ENCODE measurements at regions not wholly inside any gene's neighbourhood (a gene's known extent, or its start where the extent isn't known, plus 50 kb on each side); places are given as distances from the start of the nearest gene placed in this dataset.

- CTCF ChIA-PET: interaction anchor here (0.5 to 0.7 kb wide), 2 partner anchors 9 to 224 kb away, joined by 3 read pairs; no protein-coding TSS in a partner anchor
- FAIRE-seq (no peak), ATAC-seq (no peak), DNase-seq (ENCODE audit: low read depth in 1 of 2, low spot score in 1 of 2) (no peak)
- Histone ChIP-seq H3K27ac (no peak overlapping the region), H3K4me2 (no peak overlapping the region), H3K9me3 (no peaks in the 10 kb centered on the region), H3K4me1 (peaks cover 15% of the 10 kb centered on the region), H3K4me3 (no peak overlapping the region)
- POLR2A ChIA-PET: no interaction called here
- WGBS (ENCODE audit: missing lambda C conversion rate): 68% methylated on average over 5 of the region's 5 CpGs
- TF ChIP-seq PHF8 (IDR thresholded peaks at IDR 0.05; ENCODE audit: borderline replicate concordance, low read depth): no peak
Measured at GRCh38 chr3:59655418-59656015, 605.7 kb upstream of the CFAP20DC start.

GRCh38 chr3:59654480-59655417, 604.9 kb upstream of the CFAP20DC start:
- peaks cover 7% of the 10 kb centered on the region for H3K4me1 ChIP-seq
- H3K9me3 ChIP-seq: 0 out of 3 replicates have a peak, but pooled peaks cover 2% of the 10 kb centered on the region
- DNase-seq (ENCODE audit: low read depth in 1 of 2, low spot score in 1 of 2) (no peak), FAIRE-seq (no peak), ATAC-seq (no peak)
- H3K27ac ChIP-seq: no peak overlapping the region
- no peak overlapping the region for H3K4me3 ChIP-seq
- 86% methylated on average over 11 of the region's 12 CpGs for WGBS (ENCODE audit: missing lambda C conversion rate)
- no peak for TF ChIP-seq HEYL (CRISPR knock-in tag; IDR thresholded peaks at IDR 0.05)
- no peak for TF ChIP-seq REST (IDR thresholded peaks at IDR 0.05)
- TF ChIP-seq HOXB5 (CRISPR knock-in tag; IDR thresholded peaks at IDR 0.05): no peak
- no peak for TF ChIP-seq KDM5A (IDR thresholded peaks at IDR 0.05)
- TF ChIP-seq CHD4 (IDR thresholded peaks at IDR 0.05; ENCODE audit: borderline replicate concordance): no peak
- TF ChIP-seq HOXB13 (CRISPR knock-in tag; IDR thresholded peaks at IDR 0.05; ENCODE audit: low read depth): no peak
- no peak for TF ChIP-seq MAZ (IDR thresholded peaks at IDR 0.05; ENCODE audit: borderline replicate concordance, low read depth, low read length)
- no peak for TF ChIP-seq RAD21 (conservative IDR thresholded peaks at IDR 0.05 in 1 of 2, IDR thresholded peaks at IDR 0.05 in 1 of 2)
- TF ChIP-seq CTCF (IDR thresholded peaks at IDR 0.05): no peak
- no peak for TF ChIP-seq KDM1A (IDR thresholded peaks at IDR 0.05; ENCODE audit: low read depth)
- no peak for TF ChIP-seq ZNF302 (CRISPR knock-in tag; IDR thresholded peaks at IDR 0.05)
- no peak for TF ChIP-seq RNF2 (IDR thresholded peaks at IDR 0.05; ENCODE audit: borderline replicate concordance, low read depth)
- no peak for TF ChIP-seq PBX3 (IDR thresholded peaks at IDR 0.05)
- TF ChIP-seq HDAC2 (IDR thresholded peaks at IDR 0.05): no peak
- no peak for TF ChIP-seq TP53 (CRISPR knock-in tag; IDR thresholded peaks at IDR 0.05)
- no peak for TF ChIP-seq CEBPB (IDR thresholded peaks at IDR 0.05)
- no peak for TF ChIP-seq SREBF2 (IDR thresholded peaks at IDR 0.05)
- no peak for TF ChIP-seq RCOR1 (IDR thresholded peaks at IDR 0.05; ENCODE audit: low read depth, low read length)
- ChIA-PET CTCF (no interaction called here), POLR2A (no interaction called here)
- H3K4me2 ChIP-seq: no peak overlapping the region
